ENCODE measurements at regions not wholly inside any gene's neighbourhood (a gene's known extent, or its start where the extent isn't known, plus 50 kb on each side); places are given as distances from the start of the nearest gene placed in this dataset.
"Not testable (repeated sequence)": the region's sequence is repeated elsewhere in the genome, so short reads cannot be mapped to it uniquely, and the experiment has no call there.

GRCh38 chr6:81051952-81052351, 700.5 kb downstream of the TENT5A start:
- no peak overlapping the region for H3K27ac ChIP-seq (ENCODE audit: low read length)
- H3K36me3 ChIP-seq (ENCODE audit: control insufficient read depth in 2 of 2, insufficient read depth in 2 of 2, low read length in 2 of 2) = no peaks in the 10 kb centered on the region
- H3K9me3 ChIP-seq (ENCODE audit: control insufficient read depth in 2 of 2, low read length in 2 of 2) = no peaks in the 10 kb centered on the region
- H3K4me1 ChIP-seq (ENCODE audit: control insufficient read depth, insufficient read depth, low read length) = no peaks in the 10 kb centered on the region
- no peaks in the 10 kb centered on the region for H3K27me3 ChIP-seq (ENCODE audit: control insufficient read depth in 1 of 2, insufficient read depth in 2 of 2, low read length in 2 of 2)
- H3K4me3 ChIP-seq (ENCODE audit: low read length in 2 of 2) = no peak overlapping the region
- no peak overlapping the region for H3K9ac ChIP-seq (ENCODE audit: low read length in 2 of 2)

- no peaks in the 10 kb centered on the region for H3K36me3 ChIP-seq (ENCODE audit: control insufficient read depth in 2 of 2, insufficient read depth in 2 of 2, low read length in 2 of 2)
- H3K4me1 ChIP-seq (ENCODE audit: control insufficient read depth, insufficient read depth, low read length) = no peaks in the 10 kb centered on the region
- H3K9ac ChIP-seq (ENCODE audit: low read length in 2 of 2) = no peak overlapping the region
- no peak overlapping the region for H3K4me3 ChIP-seq (ENCODE audit: low read length in 2 of 2)
- no peaks in the 10 kb centered on the region for H3K27me3 ChIP-seq (ENCODE audit: control insufficient read depth in 1 of 2, insufficient read depth in 2 of 2, low read length in 2 of 2)
- no peak overlapping the region for H3K27ac ChIP-seq (ENCODE audit: low read length)
- no peaks in the 10 kb centered on the region for H3K9me3 ChIP-seq (ENCODE audit: control insufficient read depth in 2 of 2, low read length in 2 of 2)
Measured at GRCh38 chr6:81049425-81050042, 702.9 kb downstream of the TENT5A start.

- Histone ChIP-seq H3K9ac (ENCODE audit: low read length in 2 of 2) (no peak overlapping the region), H3K4me3 (ENCODE audit: low read length in 2 of 2) (no peak overlapping the region), H3K4me1 (ENCODE audit: control insufficient read depth, insufficient read depth, low read length) (no peaks in the 10 kb centered on the region), H3K36me3 (ENCODE audit: control insufficient read depth in 2 of 2, insufficient read depth in 2 of 2, low read length in 2 of 2) (no peaks in the 10 kb centered on the region), H3K27ac (ENCODE audit: low read length) (no peak overlapping the region), H3K27me3 (ENCODE audit: control insufficient read depth in 1 of 2, insufficient read depth in 2 of 2, low read length in 2 of 2) (no peaks in the 10 kb centered on the region), H3K9me3 (ENCODE audit: control insufficient read depth in 2 of 2, low read length in 2 of 2) (no peaks in the 10 kb centered on the region)
Measured at GRCh38 chr6:81031416-81031815, 721.1 kb downstream of the TENT5A start.

GRCh38 chr6:81026041-81026553, 726.4 kb downstream of the TENT5A start:
- no peaks in the 10 kb centered on the region for H3K4me1 ChIP-seq (ENCODE audit: control insufficient read depth, insufficient read depth, low read length)
- H3K4me3 ChIP-seq (ENCODE audit: low read length in 2 of 2) = no peak overlapping the region
- no peak overlapping the region for H3K9ac ChIP-seq (ENCODE audit: low read length in 2 of 2)
- H3K27ac ChIP-seq (ENCODE audit: low read length) = no peak overlapping the region
- peaks cover 0 to 2% of the 10 kb centered on the region in 2 donors for H3K9me3 ChIP-seq (ENCODE audit: control insufficient read depth in 2 of 2, low read length in 2 of 2)
- no peaks in the 10 kb centered on the region for H3K27me3 ChIP-seq (ENCODE audit: control insufficient read depth in 1 of 2, insufficient read depth in 2 of 2, low read length in 2 of 2)
- no peaks in the 10 kb centered on the region for H3K36me3 ChIP-seq (ENCODE audit: control insufficient read depth in 2 of 2, insufficient read depth in 2 of 2, low read length in 2 of 2)

- Histone ChIP-seq H3K27ac (ENCODE audit: low read length) (no peak overlapping the region), H3K9ac (ENCODE audit: low read length in 2 of 2) (no peak overlapping the region), H3K4me1 (ENCODE audit: control insufficient read depth, insufficient read depth, low read length) (no peaks in the 10 kb centered on the region), H3K27me3 (ENCODE audit: control insufficient read depth in 1 of 2, insufficient read depth in 2 of 2, low read length in 2 of 2) (no peaks in the 10 kb centered on the region), H3K4me3 (ENCODE audit: low read length in 2 of 2) (no peak overlapping the region), H3K36me3 (ENCODE audit: control insufficient read depth in 2 of 2, insufficient read depth in 2 of 2, low read length in 2 of 2) (no peaks in the 10 kb centered on the region), H3K9me3 (ENCODE audit: control insufficient read depth in 2 of 2, low read length in 2 of 2) (peaks cover 0 to 6% of the 10 kb centered on the region in 2 donors)
Measured at GRCh38 chr6:81023709-81024108, 728.8 kb downstream of the TENT5A start.

- no peak overlapping the region for H3K27ac ChIP-seq (ENCODE audit: low read length)
- H3K4me3 ChIP-seq (ENCODE audit: low read length in 2 of 2) = no peak overlapping the region
- H3K27me3 ChIP-seq (ENCODE audit: control insufficient read depth in 1 of 2, insufficient read depth in 2 of 2, low read length in 2 of 2) = no peaks in the 10 kb centered on the region
- H3K4me1 ChIP-seq (ENCODE audit: control insufficient read depth, insufficient read depth, low read length) = no peaks in the 10 kb centered on the region
- no peaks in the 10 kb centered on the region for H3K36me3 ChIP-seq (ENCODE audit: control insufficient read depth in 2 of 2, insufficient read depth in 2 of 2, low read length in 2 of 2)
- no peak overlapping the region for H3K9ac ChIP-seq (ENCODE audit: low read length in 2 of 2)
- peaks cover 0 to 6% of the 10 kb centered on the region in 2 donors for H3K9me3 ChIP-seq (ENCODE audit: control insufficient read depth in 2 of 2, low read length in 2 of 2)
Measured at GRCh38 chr6:81023007-81023582, 729.4 kb downstream of the TENT5A start.

GRCh38 chr6:81017586-81017985, 734.9 kb downstream of the TENT5A start:
- H3K9ac ChIP-seq (ENCODE audit: low read length in 2 of 2); H3K9me3 ChIP-seq (ENCODE audit: control insufficient read depth in 2 of 2, low read length in 2 of 2); H3K4me1 ChIP-seq (ENCODE audit: control insufficient read depth, insufficient read depth, low read length); H3K27me3 ChIP-seq (ENCODE audit: control insufficient read depth in 1 of 2, insufficient read depth in 2 of 2, low read length in 2 of 2); H3K4me3 ChIP-seq (ENCODE audit: low read length in 2 of 2); H3K27ac ChIP-seq (ENCODE audit: low read length); H3K36me3 ChIP-seq (ENCODE audit: control insufficient read depth in 2 of 2, insufficient read depth in 2 of 2, low read length in 2 of 2): not testable (repeated sequence)

- Histone ChIP-seq H3K36me3 (ENCODE audit: control insufficient read depth in 2 of 2, insufficient read depth in 2 of 2, low read length in 2 of 2) (no peaks in the 10 kb centered on the region), H3K4me3 (ENCODE audit: low read length in 2 of 2) (no peak overlapping the region), H3K4me1 (ENCODE audit: control insufficient read depth, insufficient read depth, low read length) (no peaks in the 10 kb centered on the region), H3K27ac (ENCODE audit: low read length) (no peak overlapping the region), H3K9me3 (ENCODE audit: control insufficient read depth in 2 of 2, low read length in 2 of 2) (peaks cover 0 to 3% of the 10 kb centered on the region in 2 donors), H3K27me3 (ENCODE audit: control insufficient read depth in 1 of 2, insufficient read depth in 2 of 2, low read length in 2 of 2) (no peaks in the 10 kb centered on the region), H3K9ac (ENCODE audit: low read length in 2 of 2) (no peak overlapping the region)
Measured at GRCh38 chr6:81003894-81004293, 748.6 kb downstream of the TENT5A start.

GRCh38 chr6:81003156-81003555, 749.3 kb downstream of the TENT5A start:
- Histone ChIP-seq H3K27me3 (ENCODE audit: control insufficient read depth in 1 of 2, insufficient read depth in 2 of 2, low read length in 2 of 2) (no peaks in the 10 kb centered on the region), H3K36me3 (ENCODE audit: control insufficient read depth in 2 of 2, insufficient read depth in 2 of 2, low read length in 2 of 2) (no peaks in the 10 kb centered on the region), H3K27ac (ENCODE audit: low read length) (no peak overlapping the region), H3K9ac (ENCODE audit: low read length in 2 of 2) (no peak overlapping the region), H3K4me3 (ENCODE audit: low read length in 2 of 2) (no peak overlapping the region), H3K4me1 (ENCODE audit: control insufficient read depth, insufficient read depth, low read length) (no peaks in the 10 kb centered on the region), H3K9me3 (ENCODE audit: control insufficient read depth in 2 of 2, low read length in 2 of 2) (peaks cover 0 to 3% of the 10 kb centered on the region in 2 donors)

GRCh38 chr6:81002126-81002525, 750.4 kb downstream of the TENT5A start:
- peaks cover 0 to 3% of the 10 kb centered on the region in 2 donors for H3K9me3 ChIP-seq (ENCODE audit: control insufficient read depth in 2 of 2, low read length in 2 of 2)
- H3K4me1 ChIP-seq (ENCODE audit: control insufficient read depth, insufficient read depth, low read length) = no peaks in the 10 kb centered on the region
- H3K36me3 ChIP-seq (ENCODE audit: control insufficient read depth in 2 of 2, insufficient read depth in 2 of 2, low read length in 2 of 2) = no peaks in the 10 kb centered on the region
- H3K4me3 ChIP-seq (ENCODE audit: low read length in 2 of 2) = no peak overlapping the region
- no peak overlapping the region for H3K27ac ChIP-seq (ENCODE audit: low read length)
- H3K9ac ChIP-seq (ENCODE audit: low read length in 2 of 2) = no peak overlapping the region
- H3K27me3 ChIP-seq (ENCODE audit: control insufficient read depth in 1 of 2, insufficient read depth in 2 of 2, low read length in 2 of 2) = no peaks in the 10 kb centered on the region

GRCh38 chr6:80991316-80991715, 761.2 kb downstream of the TENT5A start:
- Histone ChIP-seq H3K4me3 (ENCODE audit: low read length in 2 of 2) (no peak overlapping the region), H3K4me1 (ENCODE audit: control insufficient read depth, insufficient read depth, low read length) (no peaks in the 10 kb centered on the region), H3K27ac (ENCODE audit: low read length) (no peak overlapping the region)

More at GRCh38 chr6:80991316-80991715, 761.2 kb downstream of the TENT5A start:
- H3K9ac ChIP-seq (ENCODE audit: low read length in 2 of 2) = no peak overlapping the region
- no peaks in the 10 kb centered on the region for H3K9me3 ChIP-seq (ENCODE audit: control insufficient read depth in 2 of 2, low read length in 2 of 2)
- H3K36me3 ChIP-seq (ENCODE audit: control insufficient read depth in 2 of 2, insufficient read depth in 2 of 2, low read length in 2 of 2) = no peaks in the 10 kb centered on the region
- no peaks in the 10 kb centered on the region for H3K27me3 ChIP-seq (ENCODE audit: control insufficient read depth in 1 of 2, insufficient read depth in 2 of 2, low read length in 2 of 2)
